Smooth muscle cell (in vitro differentiated cells): ENCODE measurements at regions not wholly inside any gene's neighbourhood (a gene's known extent, or its start where the extent isn't known, plus 50 kb on each side); places are given as distances from the start of the nearest gene placed in this dataset.

ENCODE experiments used
- DNase-seq: peaks from one replicate; lab custom pipeline; 2025; ENCODE audit not compliant: unreplicated experiment; lab: John Stamatoyannopoulos, UW
- H2AFZ ChIP-seq: fragments of 200-600 bp; sonication (generic); 2 replicates; pipeline ENCODE4 v1.6.0; 2016; ENCODE audit warnings: antibody characterized with exemption, low read depth, mild to moderate bottlenecking
- H3F3A ChIP-seq: fragments of 200-600 bp; sonication (generic); 2 replicates; pipeline ENCODE4 v1.6.0; 2017; ENCODE audit warnings: antibody characterized with exemption, low read depth
- H3K27ac ChIP-seq: fragments of 200-600 bp; sonication (generic); 2 replicates; pipeline ENCODE4 v1.5.1; 2016; ENCODE audit warnings: low read depth, mild to moderate bottlenecking
- H3K27me3 ChIP-seq: fragments of 200-600 bp; sonication (generic); 2 replicates; pipeline ENCODE4 v1.6.1; 2016; ENCODE audit warnings: low read depth, mild to moderate bottlenecking
- H3K36me3 ChIP-seq: fragments of 200-600 bp; sonication (generic); 2 replicates; pipeline ENCODE4 v1.5.1; 2016; ENCODE audit warnings: low read depth
- H3K4me1 ChIP-seq: fragments of 200-600 bp; sonication (generic); 2 replicates; pipeline ENCODE4 v1.5.1; 2016; ENCODE audit warnings: low read depth
- H3K4me2 ChIP-seq: fragments of 200-600 bp; sonication (generic); 2 replicates; pipeline ENCODE4 v1.6.0; 2016; ENCODE audit warnings: mild to moderate bottlenecking
- H3K4me3 ChIP-seq: fragments of 200-600 bp; sonication (generic); 2 replicates; pipeline ENCODE4 v1.5.1; 2016; ENCODE audit warnings: mild to moderate bottlenecking
- H3K79me2 ChIP-seq: fragments of 200-600 bp; sonication (generic); 2 replicates; pipeline ENCODE4 v1.6.0; 2016; ENCODE audit warnings: low read depth, mild to moderate bottlenecking
- H3K9ac ChIP-seq: fragments of 200-600 bp; sonication (generic); 2 replicates; pipeline ENCODE4 v1.6.0; 2016; ENCODE audit warnings: low read depth
- H3K9me3 ChIP-seq: fragments of 200-600 bp; sonication (generic); replicated peaks from 2 replicates; pipeline ENCODE4 v1.5.1; 2016; ENCODE audit warnings: low read depth
- H4K20me1 ChIP-seq: fragments of 200-600 bp; sonication (generic); 2 replicates; pipeline ENCODE4 v1.6.0; 2016; ENCODE audit warnings: low read depth
- CTCF ChIP-seq: fragments of 200-600 bp; sonication (generic); IDR thresholded peaks from 2 replicates; pipeline ENCODE4 v1.5.1; 2017; ENCODE audit warnings: borderline replicate concordance, mild to moderate bottlenecking, antibody characterized with exemption; ENCODE audit not compliant: insufficient read depth, poor library complexity, severe bottlenecking
- WGBS: methylation state at CpG from one replicate; pipeline ENCODE4 v1.1.7; 2016; ENCODE audit warnings: low lambda C conversion rate; 5-methylcytosine and 5-hydroxymethylcytosine counted together

GRCh38 chr6:19331089-19331488, 506.1 kb upstream of the ID4 start:
- H3K4me1 ChIP-seq, result no peaks in the 10 kb centered on the region
- H3K27ac ChIP-seq, result no peak overlapping the region
- no peaks in the 10 kb centered on the region for H3F3A ChIP-seq
- H3K27me3 ChIP-seq, result no peaks in the 10 kb centered on the region
- no peak for DNase-seq
- TF ChIP-seq CTCF, result no peak
- H3K9ac ChIP-seq, result no peak overlapping the region
- no peaks in the 10 kb centered on the region for H3K9me3 ChIP-seq
- no peak overlapping the region for H2AFZ ChIP-seq
- no peaks in the 10 kb centered on the region for H4K20me1 ChIP-seq
- H3K36me3 ChIP-seq, result no peaks in the 10 kb centered on the region
- H3K4me3 ChIP-seq, result no peak overlapping the region
- H3K4me2 ChIP-seq, result no peak overlapping the region
- H3K79me2 ChIP-seq, result no peaks in the 10 kb centered on the region
- 77% methylated on average over 3 of the region's 3 CpGs for WGBS

GRCh38 chr6:19332806-19333460, 504.2 kb upstream of the ID4 start:
- H3K4me1 ChIP-seq, result no peaks in the 10 kb centered on the region
- no peak for TF ChIP-seq CTCF
- no peaks in the 10 kb centered on the region for H4K20me1 ChIP-seq
- no peaks in the 10 kb centered on the region for H3K9me3 ChIP-seq
- no peaks in the 10 kb centered on the region for H3K79me2 ChIP-seq
- H3K27me3 ChIP-seq, result no peaks in the 10 kb centered on the region
- no peak for DNase-seq
- H2AFZ ChIP-seq, result no peak overlapping the region
- WGBS, result 93% methylated on average over 7 of the region's 7 CpGs
- no peak overlapping the region for H3K4me3 ChIP-seq
- H3K27ac ChIP-seq, result no peak overlapping the region
- no peaks in the 10 kb centered on the region for H3F3A ChIP-seq
- no peak overlapping the region for H3K4me2 ChIP-seq
- no peak overlapping the region for H3K9ac ChIP-seq
- no peaks in the 10 kb centered on the region for H3K36me3 ChIP-seq

- Histone ChIP-seq H3K4me2 (no peak overlapping the region), H3K9me3 (no peaks in the 10 kb centered on the region), H3K27ac (no peak overlapping the region), H4K20me1 (no peaks in the 10 kb centered on the region), H3K79me2 (no peaks in the 10 kb centered on the region), H2AFZ (no peak overlapping the region), H3K36me3 (no peaks in the 10 kb centered on the region), H3K4me1 (no peaks in the 10 kb centered on the region), H3K9ac (no peak overlapping the region), H3F3A (no peaks in the 10 kb centered on the region), H3K27me3 (no peaks in the 10 kb centered on the region), H3K4me3 (no peak overlapping the region)
- WGBS, result 84% methylated on average over 3 of the region's 3 CpGs
- no peak for DNase-seq
- TF ChIP-seq CTCF, result no peak
Observed at GRCh38 chr6:19333936-19334335, 503.2 kb upstream of the ID4 start.

GRCh38 chr6:19336579-19336978, 500.6 kb upstream of the ID4 start:
- Histone ChIP-seq H3K27ac (no peak overlapping the region), H3K4me2 (no peak overlapping the region), H3K27me3 (no peaks in the 10 kb centered on the region), H3K4me1 (no peaks in the 10 kb centered on the region), H2AFZ (no peak overlapping the region), H3F3A (no peaks in the 10 kb centered on the region), H3K36me3 (no peaks in the 10 kb centered on the region), H3K9me3 (no peaks in the 10 kb centered on the region), H3K79me2 (no peaks in the 10 kb centered on the region), H4K20me1 (no peaks in the 10 kb centered on the region), H3K9ac (no peak overlapping the region), H3K4me3 (no peak overlapping the region)
- TF ChIP-seq CTCF, result no peak
- DNase-seq, result no peak
- WGBS, result 90% methylated on average over 4 of the region's 4 CpGs
